Upper lobe of left lung (tissue), 6 donors: ENCODE measurements at regions not wholly inside any gene's neighbourhood (a gene's known extent, or its start where the extent isn't known, plus 50 kb on each side); places are given as distances from the start of the nearest gene placed in this dataset.

Experiments used
- ATAC-seq, 2 donors: fragments of 200-7000 bp; cut with Tn5 transposase; one replicate each; pipeline ENCODE4 v1.9.1; 2022; ENCODE audit warnings: mild to moderate bottlenecking in 2 of 2, moderate library complexity in 2 of 2; ENCODE audit not compliant: low FRiP score in 2 of 2
- DNase-seq, 2 donors: peaks; one replicate each; pipeline ENCODE4 v3.0.0-alpha.2; 2019 to 2020
- H3K27ac ChIP-seq, 4 donors: fragments of 200-600 bp; sonication (generic); one replicate each; pipeline ENCODE4 v1.5.1; 2016 to 2019
- H3K27me3 ChIP-seq, 4 donors: fragments of 200-600 bp; sonication (generic); one replicate each; pipeline ENCODE4 v1.5.1; 2017 to 2019
- H3K36me3 ChIP-seq, 4 donors: fragments of 200-600 bp; sonication (generic); one replicate each; pipeline ENCODE4 v1.5.1; 2016 to 2019
- H3K4me1 ChIP-seq, 4 donors: fragments of 200-600 bp; sonication (generic); one replicate each; pipeline ENCODE4 v1.5.1; 2018 to 2019
- H3K4me3 ChIP-seq, 4 donors: fragments of 200-600 bp; sonication (generic); one replicate each; pipeline ENCODE4 v1.5.1; 2017 to 2019; ENCODE audit warnings: mild to moderate bottlenecking in 2 of 4, moderate library complexity in 1 of 4
- H3K9me3 ChIP-seq, 4 donors: fragments of 200-600 bp; sonication (generic); one replicate each; pipeline ENCODE4 v1.5.1; 2018 to 2019
- CTCF ChIP-seq, 6 experiments: fragments of 450-650 bp in 4 of 6; fragments of 200-600 bp in 2 of 6; sonication (generic) in 2 of 6; IDR thresholded peaks; one replicate each; pipeline ENCODE4 v1.5.1; 2016 to 2019; ENCODE audit warnings: antibody characterized with exemption in 6 of 6
- EP300 ChIP-seq, 4 donors: sonication (generic); formaldehyde crosslinking; IDR thresholded peaks; one replicate each; pipeline ENCODE4 v1.5.1; 2017; ENCODE audit warnings: antibody characterized with exemption in 4 of 4, control low read depth in 2 of 4
- POLR2A ChIP-seq, 4 donors: fragments of 450-650 bp; IDR thresholded peaks; one replicate each; pipeline ENCODE4 v1.5.1; 2016 to 2017; ENCODE audit warnings: antibody characterized with exemption in 4 of 4, mild to moderate bottlenecking in 2 of 4
- POLR2AphosphoS5 ChIP-seq, 2 donors: sonication (generic); formaldehyde crosslinking; IDR thresholded peaks; one replicate each; pipeline ENCODE4 v1.5.1; 2017; ENCODE audit warnings: antibody characterized with exemption in 2 of 2
- WGBS, 2 donors: methylation state at CpG; one replicate each; pipeline ENCODE4 v1.1.5; 2017 to 2018; 5-methylcytosine and 5-hydroxymethylcytosine counted together
- donor health status: DM: no; HTN: no; CAD: no; lungs with moderate emphysema.
- donor health status: DM: no; HTN: yes; CAD: no; lungs with severe emphysema.

DNA sequence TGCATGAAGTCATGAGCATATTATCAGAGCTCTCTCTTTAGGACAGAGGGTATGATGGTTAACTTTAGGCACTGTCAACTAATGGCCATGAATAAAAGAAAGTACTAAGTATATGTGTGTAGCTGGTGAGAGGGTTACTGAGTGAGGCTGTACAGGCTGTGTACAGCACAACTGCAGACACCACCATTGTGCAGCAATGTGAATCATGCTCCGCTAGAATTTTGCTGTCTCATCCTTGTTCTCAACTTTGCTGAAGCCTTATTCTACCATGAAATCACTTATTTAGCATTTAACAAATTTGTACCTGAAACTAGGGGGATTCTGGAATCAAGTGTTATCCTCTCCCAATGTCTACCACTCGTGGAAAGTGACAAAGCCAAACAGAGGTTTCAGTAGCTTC is 414.9 kb downstream of the PLCL1 start:
- Histone ChIP-seq H3K9me3 (no peaks in the 10 kb centered on the region), H3K27ac (no peak overlapping the region), H3K36me3 (no peaks in the 10 kb centered on the region), H3K4me1 (no peaks in the 10 kb centered on the region), H3K27me3 (no peaks in the 10 kb centered on the region), H3K4me3 (no peak overlapping the region)
- TF ChIP-seq CTCF (IDR thresholded peaks at IDR 0.05) (no peak), POLR2A (IDR thresholded peaks at IDR 0.05) (no peak), POLR2AphosphoS5 (IDR thresholded peaks at IDR 0.05) (no peak), EP300 (IDR thresholded peaks at IDR 0.05) (no peak)
- no peak for ATAC-seq
- DNase-seq, result no peak
- 68% methylated on average over 2 of the region's 2 CpGs for WGBS, 2 donors

DNA sequence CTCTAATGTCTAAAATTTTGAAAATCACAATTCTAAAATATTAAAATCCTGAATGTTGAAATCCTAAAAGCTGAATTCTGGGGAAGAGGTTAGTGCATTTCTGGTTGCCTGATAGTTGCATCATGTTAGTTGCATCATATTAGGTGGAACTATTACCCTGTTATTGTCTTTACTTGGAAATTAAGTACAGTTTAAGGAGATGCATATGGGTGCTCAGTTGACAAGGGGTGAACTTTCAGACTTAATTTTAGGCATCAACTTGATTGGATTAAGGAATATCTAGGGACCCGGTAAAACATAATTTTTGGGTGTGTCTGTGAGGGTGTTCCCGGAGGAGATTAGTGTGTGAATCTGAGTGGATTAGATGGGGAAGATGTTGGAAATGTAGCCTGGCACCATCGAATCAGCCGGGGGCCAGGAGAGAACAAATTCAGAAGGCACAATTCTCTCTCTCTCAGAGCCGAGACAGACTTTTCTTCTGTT is 409.8 kb downstream of the PLCL1 start:
- H3K9me3 ChIP-seq, result no peaks in the 10 kb centered on the region
- H3K27ac ChIP-seq, result no peak overlapping the region
- WGBS, 2 donors, result 87 to 89% methylated on average over 5 of the region's 5 CpGs
- DNase-seq (no peak), ATAC-seq (no peak)
- H3K4me3 ChIP-seq, result no peak overlapping the region
- no peaks in the 10 kb centered on the region for H3K4me1 ChIP-seq
- no peaks in the 10 kb centered on the region for H3K36me3 ChIP-seq
- TF ChIP-seq CTCF (IDR thresholded peaks at IDR 0.05) (no peak), POLR2AphosphoS5 (IDR thresholded peaks at IDR 0.05) (no peak), POLR2A (IDR thresholded peaks at IDR 0.05) (no peak), EP300 (IDR thresholded peaks at IDR 0.05) (no peak)
- no peaks in the 10 kb centered on the region for H3K27me3 ChIP-seq

GRCh38 chr2:198213253-198213652 is 408.9 kb downstream of the PLCL1 start:
- Histone ChIP-seq H3K27ac (no peak overlapping the region), H3K9me3 (no peaks in the 10 kb centered on the region), H3K27me3 (no peaks in the 10 kb centered on the region), H3K4me1 (no peaks in the 10 kb centered on the region), H3K4me3 (no peak overlapping the region), H3K36me3 (no peaks in the 10 kb centered on the region)
- TF ChIP-seq EP300 (IDR thresholded peaks at IDR 0.05) (no peak), POLR2AphosphoS5 (IDR thresholded peaks at IDR 0.05) (no peak), POLR2A (IDR thresholded peaks at IDR 0.05) (no peak), CTCF (IDR thresholded peaks at IDR 0.05) (no peak)
- 38 to 63% methylated on average over 1 of the region's 1 CpG for WGBS, 2 donors
- ATAC-seq, result no peak
- DNase-seq, result no peak

GRCh38 chr2:198211706-198212105 is 407.3 kb downstream of the PLCL1 start:
- 91 to 92% methylated on average over 2 of the region's 2 CpGs for WGBS, 2 donors
- no peaks in the 10 kb centered on the region for H3K27me3 ChIP-seq
- H3K4me1 ChIP-seq, result no peaks in the 10 kb centered on the region
- no peak overlapping the region for H3K4me3 ChIP-seq
- TF ChIP-seq POLR2AphosphoS5 (IDR thresholded peaks at IDR 0.05) (no peak), CTCF (IDR thresholded peaks at IDR 0.05) (no peak), POLR2A (IDR thresholded peaks at IDR 0.05) (no peak), EP300 (IDR thresholded peaks at IDR 0.05) (no peak)
- ATAC-seq (no peak), DNase-seq (no peak)
- H3K9me3 ChIP-seq, result no peaks in the 10 kb centered on the region
- no peaks in the 10 kb centered on the region for H3K36me3 ChIP-seq
- no peak overlapping the region for H3K27ac ChIP-seq

DNA sequence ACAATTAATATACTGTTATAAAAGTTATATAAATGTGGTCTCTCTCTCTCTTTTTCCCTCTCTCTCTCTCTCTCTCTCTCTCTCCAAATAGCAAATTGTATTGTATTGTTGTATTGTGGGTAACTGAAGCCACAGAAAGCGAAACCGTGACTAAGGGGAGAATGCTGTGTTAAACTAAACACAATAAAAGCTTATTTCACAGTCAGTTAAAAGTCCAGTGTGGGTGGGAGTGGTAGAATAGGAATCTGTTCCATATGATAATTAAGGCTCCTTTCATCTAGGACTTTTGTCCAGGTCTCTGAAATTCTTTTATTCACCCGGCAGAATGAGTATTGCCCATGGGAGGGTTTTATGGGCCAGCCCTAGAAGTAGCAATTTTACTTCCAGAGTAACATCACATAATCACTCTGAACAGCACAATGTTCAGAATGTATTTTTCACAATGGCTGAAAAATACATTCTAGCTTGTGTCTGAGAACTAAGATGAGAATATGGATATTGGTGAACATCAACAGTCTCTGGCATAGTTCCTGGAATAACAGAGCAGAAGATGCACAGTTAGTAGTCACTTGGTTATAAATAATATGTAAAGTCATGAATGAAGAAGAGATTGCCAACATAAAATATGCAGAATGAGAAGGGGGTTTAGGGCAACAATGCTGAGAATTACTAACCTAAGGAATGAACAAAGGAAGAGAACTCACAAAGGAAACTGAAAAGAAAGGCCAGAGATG is 399.1 kb downstream of the PLCL1 start:
- WGBS, 2 donors, result 80 to 84% methylated on average over 3 of the region's 3 CpGs
- Histone ChIP-seq H3K27me3 (no peaks in the 10 kb centered on the region), H3K4me1 (no peaks in the 10 kb centered on the region), H3K4me3 (no peak overlapping the region), H3K36me3 (no peaks in the 10 kb centered on the region), H3K27ac (no peak overlapping the region), H3K9me3 (no peaks in the 10 kb centered on the region)
- ATAC-seq (no peak), DNase-seq (no peak)
- TF ChIP-seq CTCF (IDR thresholded peaks at IDR 0.05), result no peak
- no peak for TF ChIP-seq POLR2A (IDR thresholded peaks at IDR 0.05)
- no peak for TF ChIP-seq EP300 (IDR thresholded peaks at IDR 0.05)
- TF ChIP-seq POLR2AphosphoS5 (IDR thresholded peaks at IDR 0.05), result no peak
